ENCODE measurements at regions not wholly inside any gene's neighbourhood (a gene's known extent, or its start where the extent isn't known, plus 50 kb on each side); places are given as distances from the start of the nearest gene placed in this dataset.

DNA sequence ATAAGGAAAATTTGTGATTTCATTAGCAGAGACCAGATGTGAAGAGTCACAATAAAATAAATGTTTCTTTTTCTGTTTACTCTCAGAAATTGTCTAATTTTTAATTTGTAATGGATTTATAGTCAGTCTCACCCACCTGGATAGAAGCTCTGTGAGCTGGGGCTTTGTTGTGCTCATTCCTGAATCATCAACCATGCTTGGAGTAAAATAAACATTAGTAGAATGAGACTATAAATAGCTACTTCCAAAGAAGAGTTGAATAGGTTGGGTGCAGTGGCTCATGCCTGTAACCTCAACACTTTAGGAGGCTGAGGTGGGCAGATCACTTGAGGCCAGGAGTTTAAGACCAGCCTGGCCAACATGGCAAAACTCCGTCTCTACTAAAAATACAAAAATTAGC lies 185.3 kb upstream of the FBXO33 start:
- H3K4me3 ChIP-seq (ENCODE audit: low read depth in 2 of 2, low read length in 2 of 2) = no peak overlapping the region
- no peaks in the 10 kb centered on the region for H3K4me1 ChIP-seq (ENCODE audit: control insufficient read depth, insufficient read depth, low read length)
- intact Hi-C loops (cut with micrococcal nuclease; ENCODE audit: unreplicated experiment) (no loop called here), in situ Hi-C loops (cut with HindIII; ENCODE audit: low pct_unique_long_range_greater_than_20kb, low sequenced_read_pairs) (no loop called here)
- H3K9me3 ChIP-seq (ENCODE audit: control insufficient read depth, insufficient read depth, low read depth, low read length) = no peaks in the 10 kb centered on the region
- no peak for DNase-seq (ENCODE audit: low read depth, low spot score)
- BruUV-seq (replicated peaks) = no TSS peak
- TF ChIP-seq, protein P1, sequence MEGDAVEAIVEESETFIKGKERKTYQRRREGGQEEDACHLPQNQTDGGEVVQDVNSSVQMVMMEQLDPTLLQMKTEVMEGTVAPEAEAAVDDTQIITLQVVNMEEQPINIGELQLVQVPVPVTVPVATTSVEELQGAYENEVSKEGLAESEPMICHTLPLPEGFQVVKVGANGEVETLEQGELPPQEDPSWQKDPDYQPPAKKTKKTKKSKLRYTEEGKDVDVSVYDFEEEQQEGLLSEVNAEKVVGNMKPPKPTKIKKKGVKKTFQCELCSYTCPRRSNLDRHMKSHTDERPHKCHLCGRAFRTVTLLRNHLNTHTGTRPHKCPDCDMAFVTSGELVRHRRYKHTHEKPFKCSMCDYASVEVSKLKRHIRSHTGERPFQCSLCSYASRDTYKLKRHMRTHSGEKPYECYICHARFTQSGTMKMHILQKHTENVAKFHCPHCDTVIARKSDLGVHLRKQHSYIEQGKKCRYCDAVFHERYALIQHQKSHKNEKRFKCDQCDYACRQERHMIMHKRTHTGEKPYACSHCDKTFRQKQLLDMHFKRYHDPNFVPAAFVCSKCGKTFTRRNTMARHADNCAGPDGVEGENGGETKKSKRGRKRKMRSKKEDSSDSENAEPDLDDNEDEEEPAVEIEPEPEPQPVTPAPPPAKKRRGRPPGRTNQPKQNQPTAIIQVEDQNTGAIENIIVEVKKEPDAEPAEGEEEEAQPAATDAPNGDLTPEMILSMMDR (IDR thresholded peaks at IDR 0.05) = no peak
- no peak for TF ChIP-seq POLR2AphosphoS5 (IDR thresholded peaks at IDR 0.05; ENCODE audit: low read depth, low read length)
- TF ChIP-seq TCF7L2 (IDR thresholded peaks at IDR 0.05; ENCODE audit: low read depth, low read length) = no peak
- TF ChIP-seq, protein P2, sequence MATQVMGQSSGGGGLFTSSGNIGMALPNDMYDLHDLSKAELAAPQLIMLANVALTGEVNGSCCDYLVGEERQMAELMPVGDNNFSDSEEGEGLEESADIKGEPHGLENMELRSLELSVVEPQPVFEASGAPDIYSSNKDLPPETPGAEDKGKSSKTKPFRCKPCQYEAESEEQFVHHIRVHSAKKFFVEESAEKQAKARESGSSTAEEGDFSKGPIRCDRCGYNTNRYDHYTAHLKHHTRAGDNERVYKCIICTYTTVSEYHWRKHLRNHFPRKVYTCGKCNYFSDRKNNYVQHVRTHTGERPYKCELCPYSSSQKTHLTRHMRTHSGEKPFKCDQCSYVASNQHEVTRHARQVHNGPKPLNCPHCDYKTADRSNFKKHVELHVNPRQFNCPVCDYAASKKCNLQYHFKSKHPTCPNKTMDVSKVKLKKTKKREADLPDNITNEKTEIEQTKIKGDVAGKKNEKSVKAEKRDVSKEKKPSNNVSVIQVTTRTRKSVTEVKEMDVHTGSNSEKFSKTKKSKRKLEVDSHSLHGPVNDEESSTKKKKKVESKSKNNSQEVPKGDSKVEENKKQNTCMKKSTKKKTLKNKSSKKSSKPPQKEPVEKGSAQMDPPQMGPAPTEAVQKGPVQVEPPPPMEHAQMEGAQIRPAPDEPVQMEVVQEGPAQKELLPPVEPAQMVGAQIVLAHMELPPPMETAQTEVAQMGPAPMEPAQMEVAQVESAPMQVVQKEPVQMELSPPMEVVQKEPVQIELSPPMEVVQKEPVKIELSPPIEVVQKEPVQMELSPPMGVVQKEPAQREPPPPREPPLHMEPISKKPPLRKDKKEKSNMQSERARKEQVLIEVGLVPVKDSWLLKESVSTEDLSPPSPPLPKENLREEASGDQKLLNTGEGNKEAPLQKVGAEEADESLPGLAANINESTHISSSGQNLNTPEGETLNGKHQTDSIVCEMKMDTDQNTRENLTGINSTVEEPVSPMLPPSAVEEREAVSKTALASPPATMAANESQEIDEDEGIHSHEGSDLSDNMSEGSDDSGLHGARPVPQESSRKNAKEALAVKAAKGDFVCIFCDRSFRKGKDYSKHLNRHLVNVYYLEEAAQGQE (IDR thresholded peaks at IDR 0.05; ENCODE audit: insufficient read depth in 1 of 2, low read depth in 2 of 2, low read length in 1 of 2) = no peak
- TF ChIP-seq SIN3A (IDR thresholded peaks at IDR 0.05; ENCODE audit: borderline replicate concordance, insufficient read depth, low read depth, low read length) = no peak
- no peaks in the 10 kb centered on the region for H3K36me3 ChIP-seq (ENCODE audit: control insufficient read depth, insufficient read depth, low read length)
- no peak for ATAC-seq
- ChIA-PET POLR2A (no interaction called here), CTCF (no interaction called here)
- no peak overlapping the region for H3K27ac ChIP-seq (ENCODE audit: low read length)
- H3K27me3 ChIP-seq (ENCODE audit: control insufficient read depth, insufficient read depth, low read length) = no peaks in the 10 kb centered on the region

DNA sequence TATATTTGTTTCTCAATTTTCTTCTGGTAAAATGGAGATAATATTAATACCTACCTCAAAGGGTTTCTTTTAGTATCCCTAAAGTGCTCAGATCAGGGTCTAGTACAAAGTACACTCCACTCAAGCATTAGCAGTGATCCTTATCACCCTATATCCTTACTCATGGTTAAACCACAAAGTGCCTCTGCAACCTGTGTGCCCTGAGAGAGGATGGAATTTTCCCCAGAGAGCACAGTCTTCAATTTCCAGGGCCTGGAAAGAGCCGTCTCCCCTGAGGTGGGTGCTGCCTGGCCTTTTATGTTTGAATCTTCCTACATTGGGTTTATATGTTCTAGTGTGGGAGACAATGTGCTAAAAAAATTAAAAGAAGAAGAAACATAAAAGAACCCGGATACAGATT lies 183.1 kb upstream of the FBXO33 start:
- ChIA-PET POLR2A (no interaction called here), CTCF (no interaction called here)
- ATAC-seq (no peak), DNase-seq (ENCODE audit: low read depth, low spot score) (no peak)
- H3K4me1 ChIP-seq (ENCODE audit: control insufficient read depth, insufficient read depth, low read length) = no peaks in the 10 kb centered on the region
- no peaks in the 10 kb centered on the region for H3K9me3 ChIP-seq (ENCODE audit: control insufficient read depth, insufficient read depth, low read depth, low read length)
- H3K36me3 ChIP-seq (ENCODE audit: control insufficient read depth, insufficient read depth, low read length) = no peaks in the 10 kb centered on the region
- no peak overlapping the region for H3K4me3 ChIP-seq (ENCODE audit: low read depth in 2 of 2, low read length in 2 of 2)
- TF ChIP-seq, protein P1 (IDR thresholded peaks at IDR 0.05) = no peak
- TF ChIP-seq SIN3A (IDR thresholded peaks at IDR 0.05; ENCODE audit: borderline replicate concordance, insufficient read depth, low read depth, low read length) (no peak), TCF7L2 (IDR thresholded peaks at IDR 0.05; ENCODE audit: low read depth, low read length) (no peak), POLR2AphosphoS5 (IDR thresholded peaks at IDR 0.05; ENCODE audit: low read depth, low read length) (no peak)
- TF ChIP-seq, protein P2 (IDR thresholded peaks at IDR 0.05; ENCODE audit: insufficient read depth in 1 of 2, low read depth in 2 of 2, low read length in 1 of 2) = no peak
- intact Hi-C loops (cut with micrococcal nuclease; ENCODE audit: unreplicated experiment) (no loop called here), in situ Hi-C loops (cut with HindIII; ENCODE audit: low pct_unique_long_range_greater_than_20kb, low sequenced_read_pairs) (no loop called here)
- no TSS peak for BruUV-seq (replicated peaks)
- no peaks in the 10 kb centered on the region for H3K27me3 ChIP-seq (ENCODE audit: control insufficient read depth, insufficient read depth, low read length)
- no peak overlapping the region for H3K27ac ChIP-seq (ENCODE audit: low read length)

All from Panc1 (cell line).